ENCODE measurements at regions not wholly inside any gene's neighbourhood (a gene's known extent, or its start where the extent isn't known, plus 50 kb on each side); places are given as distances from the start of the nearest gene placed in this dataset.

DNA sequence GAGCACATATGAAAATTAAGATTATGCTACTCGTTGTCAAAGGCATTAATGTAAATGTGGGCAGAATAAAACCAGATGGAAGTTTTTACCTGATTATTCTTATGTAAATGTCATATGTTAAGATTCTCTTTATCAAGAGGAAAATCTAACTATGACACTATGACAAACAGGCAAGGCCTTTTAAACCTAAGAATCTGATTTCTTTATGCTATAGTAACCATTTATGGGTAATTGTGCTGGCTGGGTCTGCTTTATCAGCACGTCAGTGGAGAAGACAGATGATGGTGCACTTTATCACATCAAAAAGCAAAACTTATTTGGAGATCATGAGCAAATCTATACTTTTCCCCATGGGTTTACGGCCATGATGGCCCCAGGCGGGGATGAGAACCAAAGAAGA is 412.0 kb upstream of the NOX3 start:
- TF ChIP-seq OSR1 (CRISPR knock-in tag; IDR thresholded peaks at IDR 0.05) (no peak), RARB (CRISPR knock-in tag; IDR thresholded peaks at IDR 0.05) (no peak), ISL1 (CRISPR knock-in tag; IDR thresholded peaks at IDR 0.05) (no peak), ZNF8 (CRISPR knock-in tag; IDR thresholded peaks at IDR 0.05) (no peak)
- TF ChIP-seq, protein P1, sequence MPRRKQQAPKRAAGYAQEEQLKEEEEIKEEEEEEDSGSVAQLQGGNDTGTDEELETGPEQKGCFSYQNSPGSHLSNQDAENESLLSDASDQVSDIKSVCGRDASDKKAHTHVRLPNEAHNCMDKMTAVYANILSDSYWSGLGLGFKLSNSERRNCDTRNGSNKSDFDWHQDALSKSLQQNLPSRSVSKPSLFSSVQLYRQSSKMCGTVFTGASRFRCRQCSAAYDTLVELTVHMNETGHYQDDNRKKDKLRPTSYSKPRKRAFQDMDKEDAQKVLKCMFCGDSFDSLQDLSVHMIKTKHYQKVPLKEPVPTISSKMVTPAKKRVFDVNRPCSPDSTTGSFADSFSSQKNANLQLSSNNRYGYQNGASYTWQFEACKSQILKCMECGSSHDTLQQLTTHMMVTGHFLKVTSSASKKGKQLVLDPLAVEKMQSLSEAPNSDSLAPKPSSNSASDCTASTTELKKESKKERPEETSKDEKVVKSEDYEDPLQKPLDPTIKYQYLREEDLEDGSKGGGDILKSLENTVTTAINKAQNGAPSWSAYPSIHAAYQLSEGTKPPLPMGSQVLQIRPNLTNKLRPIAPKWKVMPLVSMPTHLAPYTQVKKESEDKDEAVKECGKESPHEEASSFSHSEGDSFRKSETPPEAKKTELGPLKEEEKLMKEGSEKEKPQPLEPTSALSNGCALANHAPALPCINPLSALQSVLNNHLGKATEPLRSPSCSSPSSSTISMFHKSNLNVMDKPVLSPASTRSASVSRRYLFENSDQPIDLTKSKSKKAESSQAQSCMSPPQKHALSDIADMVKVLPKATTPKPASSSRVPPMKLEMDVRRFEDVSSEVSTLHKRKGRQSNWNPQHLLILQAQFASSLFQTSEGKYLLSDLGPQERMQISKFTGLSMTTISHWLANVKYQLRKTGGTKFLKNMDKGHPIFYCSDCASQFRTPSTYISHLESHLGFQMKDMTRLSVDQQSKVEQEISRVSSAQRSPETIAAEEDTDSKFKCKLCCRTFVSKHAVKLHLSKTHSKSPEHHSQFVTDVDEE (CRISPR knock-in tag; IDR thresholded peaks at IDR 0.05): no peak
- TF ChIP-seq, protein P2, sequence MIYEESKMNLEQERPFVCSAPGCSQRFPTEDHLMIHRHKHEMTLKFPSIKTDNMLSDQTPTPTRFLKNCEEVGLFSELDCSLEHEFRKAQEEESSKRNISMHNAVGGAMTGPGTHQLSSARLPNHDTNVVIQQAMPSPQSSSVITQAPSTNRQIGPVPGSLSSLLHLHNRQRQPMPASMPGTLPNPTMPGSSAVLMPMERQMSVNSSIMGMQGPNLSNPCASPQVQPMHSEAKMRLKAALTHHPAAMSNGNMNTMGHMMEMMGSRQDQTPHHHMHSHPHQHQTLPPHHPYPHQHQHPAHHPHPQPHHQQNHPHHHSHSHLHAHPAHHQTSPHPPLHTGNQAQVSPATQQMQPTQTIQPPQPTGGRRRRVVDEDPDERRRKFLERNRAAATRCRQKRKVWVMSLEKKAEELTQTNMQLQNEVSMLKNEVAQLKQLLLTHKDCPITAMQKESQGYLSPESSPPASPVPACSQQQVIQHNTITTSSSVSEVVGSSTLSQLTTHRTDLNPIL (CRISPR knock-in tag; IDR thresholded peaks at IDR 0.05; ENCODE audit: low read depth): no peak
- TF ChIP-seq, protein P3, sequence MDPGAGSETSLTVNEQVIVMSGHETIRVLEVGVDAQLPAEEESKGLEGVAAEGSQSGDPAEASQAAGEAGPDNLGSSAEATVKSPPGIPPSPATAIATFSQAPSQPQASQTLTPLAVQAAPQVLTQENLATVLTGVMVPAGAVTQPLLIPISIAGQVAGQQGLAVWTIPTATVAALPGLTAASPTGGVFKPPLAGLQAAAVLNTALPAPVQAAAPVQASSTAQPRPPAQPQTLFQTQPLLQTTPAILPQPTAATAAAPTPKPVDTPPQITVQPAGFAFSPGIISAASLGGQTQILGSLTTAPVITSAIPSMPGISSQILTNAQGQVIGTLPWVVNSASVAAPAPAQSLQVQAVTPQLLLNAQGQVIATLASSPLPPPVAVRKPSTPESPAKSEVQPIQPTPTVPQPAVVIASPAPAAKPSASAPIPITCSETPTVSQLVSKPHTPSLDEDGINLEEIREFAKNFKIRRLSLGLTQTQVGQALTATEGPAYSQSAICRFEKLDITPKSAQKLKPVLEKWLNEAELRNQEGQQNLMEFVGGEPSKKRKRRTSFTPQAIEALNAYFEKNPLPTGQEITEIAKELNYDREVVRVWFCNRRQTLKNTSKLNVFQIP (CRISPR knock-in tag; IDR thresholded peaks at IDR 0.05; ENCODE audit: borderline replicate concordance, low read depth): no peak
